Endothelial cell of umbilical vein (primary cell): ENCODE measurements at regions not wholly inside any gene's neighbourhood (a gene's known extent, or its start where the extent isn't known, plus 50 kb on each side); places are given as distances from the start of the nearest gene placed in this dataset.

ENCODE experiments used
- BruUV-seq: library from RNA; stranded (reverse); fragments of 400-500 nt; replicated peaks from 2 replicates; lab custom pipeline; 2021; lab: Mats Ljungman, UMichigan
- CTCF ChIA-PET: fragments of 300-600, 350-600 bp; sonication (Branson Sonifier 250); formaldehyde crosslinking; loops from one replicate; lab custom pipeline; 2021; ENCODE audit warnings: antibody characterized with exemption, inconsistent platforms; lab: Charles Lee
- POLR2A ChIA-PET: fragments of 300-600, 350-600 bp; sonication (Branson Sonifier 250); formaldehyde crosslinking; loops from one replicate; lab custom pipeline; 2021; ENCODE audit warnings: antibody characterized with exemption, inconsistent platforms; lab: Charles Lee
- DNase-seq: peaks from one replicate; pipeline ENCODE4 v3.0.0-alpha.2; 2011; ENCODE audit warnings: low read depth, low spot score
- FAIRE-seq: peaks from 2 replicates; lab custom pipeline; 2011; peaks lifted over from hg19 to GRCh38; lab: Jason Lieb, UNC
- H2AFZ ChIP-seq: 2 replicates; pipeline ENCODE4 v1.6.0; 2012; ENCODE audit warnings: low read depth, low read length, control low read depth, inconsistent platforms
- H3K27ac ChIP-seq: 2 replicates; pipeline ENCODE4 v1.5.1; 2011; ENCODE audit warnings: low read depth, mild to moderate bottlenecking, control low read depth, low read length, moderate library complexity; ENCODE audit not compliant: insufficient read depth
- H3K27me3 ChIP-seq, 2 experiments: 2 replicates each; pipeline versions ENCODE4 v1.6.0 to v1.6.1; 2011; ENCODE audit warnings: low read length in 2 of 2, mixed read lengths in 1 of 2; ENCODE audit not compliant: control insufficient read depth in 2 of 2, insufficient read depth in 2 of 2
- H3K36me3 ChIP-seq, 2 experiments: 2 replicates in 1 of 2; 3 replicates in 1 of 2; pipeline ENCODE4 v1.5.1; 2011; ENCODE audit warnings: low read length in 2 of 2, mild to moderate bottlenecking in 1 of 2, moderate library complexity in 1 of 2; ENCODE audit not compliant: control insufficient read depth in 2 of 2, insufficient read depth in 2 of 2; ENCODE audit errors: extremely low read depth in 1 of 2
- H3K4me1 ChIP-seq: 3 replicates; pipeline ENCODE4 v1.5.1; 2011; ENCODE audit warnings: mild to moderate bottlenecking, low read length; ENCODE audit not compliant: control insufficient read depth, insufficient read depth; ENCODE audit errors: extremely low read depth
- H3K4me2 ChIP-seq: 2 replicates; pipeline ENCODE4 v1.6.1; 2011; ENCODE audit warnings: low read length, control low read depth, mixed read lengths; ENCODE audit not compliant: insufficient read depth
- H3K4me3 ChIP-seq, 3 experiments: fragments of 200-600 bp in 1 of 3; sonication (generic), shearing (Covaris generic) in 1 of 3; replicated peaks in 1 of 3; 2 replicates each; pipeline ENCODE4 v1.5.1; 2011 to 2016; ENCODE audit warnings: control low read depth in 3 of 3, low read length in 3 of 3, mild to moderate bottlenecking in 2 of 3, inconsistent platforms in 1 of 3, low read depth in 1 of 3, moderate library complexity in 1 of 3; ENCODE audit not compliant: insufficient read depth in 1 of 3
- H3K79me2 ChIP-seq: 2 replicates; pipeline ENCODE4 v1.6.0; 2012; ENCODE audit warnings: low read length, inconsistent platforms; ENCODE audit not compliant: control insufficient read depth, insufficient read depth
- H3K9ac ChIP-seq: replicated peaks from 2 replicates; pipeline ENCODE3; 2011; ENCODE audit warnings: low read length, control low read depth; ENCODE audit not compliant: insufficient read depth; ENCODE audit errors: extremely low read depth
- H3K9me1 ChIP-seq: replicated peaks from 3 replicates; pipeline ENCODE4 v1.6.0; 2011; ENCODE audit warnings: mild to moderate bottlenecking, low read length; ENCODE audit not compliant: control insufficient read depth, insufficient read depth; ENCODE audit errors: extremely low read depth
- H3K9me3 ChIP-seq: replicated peaks from 2 replicates; pipeline ENCODE4 v1.5.1; 2012; ENCODE audit warnings: low read length, inconsistent platforms; ENCODE audit not compliant: control insufficient read depth, insufficient read depth
- H4K20me1 ChIP-seq: replicated peaks from 2 replicates; pipeline ENCODE3; 2011; ENCODE audit warnings: mild to moderate bottlenecking, low read length; ENCODE audit not compliant: control insufficient read depth, insufficient read depth; ENCODE audit errors: extremely low read depth
- EZH2 ChIP-seq: IDR thresholded peaks from 2 replicates; pipeline ENCODE4 v1.6.1; 2012; ENCODE audit warnings: borderline replicate concordance, low read depth, mild to moderate bottlenecking, moderate library complexity, low read length, inconsistent platforms; ENCODE audit not compliant: severe bottlenecking
- FOS ChIP-seq: IDR thresholded peaks from 2 replicates; pipeline ENCODE4 v1.6.1; 2011; ENCODE audit warnings: mild to moderate bottlenecking, low read length, moderate library complexity, borderline replicate concordance; ENCODE audit not compliant: insufficient read depth
- GATA2 ChIP-seq: IDR thresholded peaks from 2 replicates; pipeline ENCODE4 v1.7.0; 2011; ENCODE audit warnings: low read depth, mild to moderate bottlenecking, moderate library complexity, mixed read lengths, low read length; ENCODE audit not compliant: insufficient read length, insufficient read depth
- JUN ChIP-seq: IDR thresholded peaks from 2 replicates; pipeline ENCODE4 v1.6.1; 2011; ENCODE audit warnings: borderline replicate concordance, low read depth; ENCODE audit not compliant: insufficient read length, insufficient read depth
- MYC ChIP-seq: IDR thresholded peaks from one replicate; pipeline ENCODE4 v1.6.1; 2011; ENCODE audit warnings: mild to moderate bottlenecking, low read depth, low read length
- POLR2A ChIP-seq: IDR thresholded peaks from 2 replicates; pipeline ENCODE4 v1.6.1; 2012; ENCODE audit warnings: low read depth, mild to moderate bottlenecking, control low read depth, low read length
- POLR2AphosphoS5 ChIP-seq: IDR thresholded peaks from 2 replicates; pipeline ENCODE4 v1.6.1; 2012; ENCODE audit warnings: low read depth, mild to moderate bottlenecking, control low read depth, low read length, moderate library complexity; ENCODE audit not compliant: insufficient read depth
- dilution Hi-C: fragments of 300-500 bp; cut with MboI; formaldehyde crosslinking; loops from one replicate; pipeline ENCODE4 v1.15.0; 2019; ENCODE audit warnings: low sequenced_read_pairs; ENCODE audit not compliant: extremely low pct_ligation_motif_present
- intact Hi-C: fragments of 100-400 bp; cut with micrococcal nuclease; formaldehyde crosslinking; loops from one replicate; pipeline ENCODE4 v1.10.0; 2022
- TF ChIP-seq, protein P1 (sequence below): IDR thresholded peaks from 2 replicates; pipeline ENCODE4 v1.6.1; 2011; ENCODE audit not compliant: insufficient read depth, insufficient read length
- TF ChIP-seq, protein P2 (sequence below), 2 donors: IDR thresholded peaks; 1 replicate in 1 of 2; 2 replicates in 1 of 2; pipeline ENCODE4 v1.5.1; 2011; ENCODE audit warnings: low read length in 2 of 2, mild to moderate bottlenecking in 2 of 2, moderate library complexity in 2 of 2, control low read depth in 1 of 2, inconsistent platforms in 1 of 2, low read depth in 1 of 2; ENCODE audit not compliant: insufficient read depth in 1 of 2; ENCODE audit errors: extremely low read depth in 1 of 2

DNA sequence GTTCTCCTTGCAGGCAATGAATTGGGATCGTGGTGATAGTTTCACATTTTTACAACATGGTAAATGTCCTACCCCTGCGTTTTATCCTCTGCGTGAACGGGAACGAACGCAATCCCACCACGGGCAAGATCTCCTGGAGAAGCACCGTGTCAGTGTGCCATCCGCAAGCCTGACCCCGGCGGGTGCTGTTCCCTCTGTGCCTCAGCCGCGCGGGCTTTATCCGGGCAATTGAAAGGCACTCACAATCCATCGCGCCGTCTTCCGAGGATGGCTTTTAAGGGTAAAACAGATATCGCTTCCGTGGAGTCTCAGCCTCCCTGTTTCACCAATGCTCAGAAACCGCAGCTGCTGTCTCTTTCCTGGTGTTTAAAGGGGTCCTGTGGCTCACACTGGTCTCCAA is 1387.5 kb downstream of the BRD1 start:
- H3K9ac ChIP-seq: no peak overlapping the region
- H4K20me1 ChIP-seq: no peaks in the 10 kb centered on the region
- CTCF ChIA-PET: no interaction called here
- no peak for DNase-seq
- POLR2A ChIA-PET: no interaction called here
- FAIRE-seq: no peak
- H3K27ac ChIP-seq: no peak overlapping the region
- TF ChIP-seq MYC (no peak), POLR2A (no peak), POLR2AphosphoS5 (no peak), FOS (no peak), EZH2 (no peak), GATA2 (no peak), JUN (no peak)
- TF ChIP-seq, protein P1, sequence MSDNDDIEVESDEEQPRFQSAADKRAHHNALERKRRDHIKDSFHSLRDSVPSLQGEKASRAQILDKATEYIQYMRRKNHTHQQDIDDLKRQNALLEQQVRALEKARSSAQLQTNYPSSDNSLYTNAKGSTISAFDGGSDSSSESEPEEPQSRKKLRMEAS: no peak
- TF ChIP-seq, protein P2, sequence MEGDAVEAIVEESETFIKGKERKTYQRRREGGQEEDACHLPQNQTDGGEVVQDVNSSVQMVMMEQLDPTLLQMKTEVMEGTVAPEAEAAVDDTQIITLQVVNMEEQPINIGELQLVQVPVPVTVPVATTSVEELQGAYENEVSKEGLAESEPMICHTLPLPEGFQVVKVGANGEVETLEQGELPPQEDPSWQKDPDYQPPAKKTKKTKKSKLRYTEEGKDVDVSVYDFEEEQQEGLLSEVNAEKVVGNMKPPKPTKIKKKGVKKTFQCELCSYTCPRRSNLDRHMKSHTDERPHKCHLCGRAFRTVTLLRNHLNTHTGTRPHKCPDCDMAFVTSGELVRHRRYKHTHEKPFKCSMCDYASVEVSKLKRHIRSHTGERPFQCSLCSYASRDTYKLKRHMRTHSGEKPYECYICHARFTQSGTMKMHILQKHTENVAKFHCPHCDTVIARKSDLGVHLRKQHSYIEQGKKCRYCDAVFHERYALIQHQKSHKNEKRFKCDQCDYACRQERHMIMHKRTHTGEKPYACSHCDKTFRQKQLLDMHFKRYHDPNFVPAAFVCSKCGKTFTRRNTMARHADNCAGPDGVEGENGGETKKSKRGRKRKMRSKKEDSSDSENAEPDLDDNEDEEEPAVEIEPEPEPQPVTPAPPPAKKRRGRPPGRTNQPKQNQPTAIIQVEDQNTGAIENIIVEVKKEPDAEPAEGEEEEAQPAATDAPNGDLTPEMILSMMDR (IDR thresholded peaks at IDR 0.05; ENCODE audit: extremely low read depth in 1 of 2, insufficient read depth in 1 of 2, low read depth in 1 of 2, low read length in 2 of 2): no peak
- dilution Hi-C loops (no loop called here), intact Hi-C loops (no loop called here)
- H2AFZ ChIP-seq: no peak overlapping the region
- no peak overlapping the region for H3K4me3 ChIP-seq
- BruUV-seq: no TSS peak
- no peaks in the 10 kb centered on the region for H3K36me3 ChIP-seq
- no peaks in the 10 kb centered on the region for H3K9me1 ChIP-seq
- no peaks in the 10 kb centered on the region for H3K4me1 ChIP-seq
- H3K27me3 ChIP-seq: no peaks in the 10 kb centered on the region
- H3K9me3 ChIP-seq: peaks cover 12% of the 10 kb centered on the region
- H3K4me2 ChIP-seq: no peak overlapping the region
- no peaks in the 10 kb centered on the region for H3K79me2 ChIP-seq
